ENCODE measurements at regions not wholly inside any gene's neighbourhood (a gene's known extent, or its start where the extent isn't known, plus 50 kb on each side); places are given as distances from the start of the nearest gene placed in this dataset.

DNA sequence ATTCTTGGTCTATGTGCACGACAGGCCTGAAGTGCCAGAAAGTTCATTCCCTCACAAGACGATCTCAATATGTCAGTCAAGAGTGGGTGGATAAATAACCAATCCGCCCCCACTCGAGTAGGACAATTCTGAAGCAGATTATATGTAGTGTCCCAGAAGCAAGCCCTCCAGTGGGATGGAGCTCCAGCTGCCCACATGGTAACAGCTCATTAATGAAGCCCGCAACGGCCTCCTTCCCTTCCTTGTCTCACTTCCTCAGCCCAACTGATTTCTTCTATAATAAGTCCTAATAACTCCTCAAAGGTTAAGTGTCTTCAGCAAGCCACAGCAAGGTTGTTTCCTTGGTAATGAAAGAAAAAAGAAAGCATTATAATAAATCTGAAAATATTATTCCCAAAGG is 82.1 kb upstream of the F13A1 start:
- TF ChIP-seq, protein P1, sequence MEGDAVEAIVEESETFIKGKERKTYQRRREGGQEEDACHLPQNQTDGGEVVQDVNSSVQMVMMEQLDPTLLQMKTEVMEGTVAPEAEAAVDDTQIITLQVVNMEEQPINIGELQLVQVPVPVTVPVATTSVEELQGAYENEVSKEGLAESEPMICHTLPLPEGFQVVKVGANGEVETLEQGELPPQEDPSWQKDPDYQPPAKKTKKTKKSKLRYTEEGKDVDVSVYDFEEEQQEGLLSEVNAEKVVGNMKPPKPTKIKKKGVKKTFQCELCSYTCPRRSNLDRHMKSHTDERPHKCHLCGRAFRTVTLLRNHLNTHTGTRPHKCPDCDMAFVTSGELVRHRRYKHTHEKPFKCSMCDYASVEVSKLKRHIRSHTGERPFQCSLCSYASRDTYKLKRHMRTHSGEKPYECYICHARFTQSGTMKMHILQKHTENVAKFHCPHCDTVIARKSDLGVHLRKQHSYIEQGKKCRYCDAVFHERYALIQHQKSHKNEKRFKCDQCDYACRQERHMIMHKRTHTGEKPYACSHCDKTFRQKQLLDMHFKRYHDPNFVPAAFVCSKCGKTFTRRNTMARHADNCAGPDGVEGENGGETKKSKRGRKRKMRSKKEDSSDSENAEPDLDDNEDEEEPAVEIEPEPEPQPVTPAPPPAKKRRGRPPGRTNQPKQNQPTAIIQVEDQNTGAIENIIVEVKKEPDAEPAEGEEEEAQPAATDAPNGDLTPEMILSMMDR (conservative IDR thresholded peaks at IDR 0.05), result no peak
- no peak for TF ChIP-seq ZFX (IDR thresholded peaks at IDR 0.05)
